ENCODE measurements at regions not wholly inside any gene's neighbourhood (a gene's known extent, or its start where the extent isn't known, plus 50 kb on each side); places are given as distances from the start of the nearest gene placed in this dataset.

DNA sequence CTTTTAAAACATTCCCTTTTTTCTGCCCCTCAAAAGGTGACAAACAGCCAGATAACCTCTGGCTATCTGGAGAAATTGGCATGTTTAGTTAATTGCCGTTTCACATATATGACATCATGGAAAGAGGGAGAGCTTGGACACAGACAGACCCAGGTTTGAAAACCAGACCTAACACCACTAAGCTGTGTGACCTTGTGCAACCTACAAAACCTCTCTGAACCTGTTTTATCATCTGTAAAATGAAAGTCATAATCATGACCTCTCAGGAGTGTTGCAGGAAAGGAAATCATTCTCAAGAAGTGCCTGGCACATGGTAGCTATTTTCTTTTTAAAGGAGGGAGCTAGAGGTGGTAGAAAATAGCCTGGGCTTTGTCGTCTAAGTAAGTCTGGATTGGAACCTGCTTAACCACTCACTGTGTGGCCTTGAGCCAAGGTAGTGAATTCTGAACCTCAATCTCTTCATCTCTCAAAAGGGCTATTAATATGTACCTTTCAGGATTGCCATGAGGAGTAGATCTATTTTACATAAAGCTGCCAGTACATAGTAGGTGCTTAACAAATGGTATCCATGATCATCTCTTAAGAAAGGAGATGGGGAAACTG, 363.5 kb downstream of the BCOR start:
- no peaks in the 10 kb centered on the region for H3K79me2 ChIP-seq (ENCODE audit: control insufficient read depth, insufficient read depth, low read length)
- no peak overlapping the region for H2AFZ ChIP-seq (ENCODE audit: low read depth, low read length)
- H3K27ac ChIP-seq (ENCODE audit: extremely low read depth, low read depth, low read length), result no peak overlapping the region
- H3K9me3 ChIP-seq (replicated peaks; ENCODE audit: control insufficient read depth, insufficient read depth, low read depth, low read length), result no peaks in the 10 kb centered on the region
- no TSS peak for BruUV-seq (replicated peaks)
- intact Hi-C loops (cut with micrococcal nuclease) (loop anchor here (10.0 kb wide), 3 partner anchors 79 to 371 kb away; no protein-coding TSS in a partner anchor), in situ Hi-C loops (cut with MboI) (no loop called here)
- DNase-seq (ENCODE audit: extremely low read depth in 1 of 4, low spot score in 3 of 4), result no peak
- FAIRE-seq, result no peak
- TF ChIP-seq, protein P1, sequence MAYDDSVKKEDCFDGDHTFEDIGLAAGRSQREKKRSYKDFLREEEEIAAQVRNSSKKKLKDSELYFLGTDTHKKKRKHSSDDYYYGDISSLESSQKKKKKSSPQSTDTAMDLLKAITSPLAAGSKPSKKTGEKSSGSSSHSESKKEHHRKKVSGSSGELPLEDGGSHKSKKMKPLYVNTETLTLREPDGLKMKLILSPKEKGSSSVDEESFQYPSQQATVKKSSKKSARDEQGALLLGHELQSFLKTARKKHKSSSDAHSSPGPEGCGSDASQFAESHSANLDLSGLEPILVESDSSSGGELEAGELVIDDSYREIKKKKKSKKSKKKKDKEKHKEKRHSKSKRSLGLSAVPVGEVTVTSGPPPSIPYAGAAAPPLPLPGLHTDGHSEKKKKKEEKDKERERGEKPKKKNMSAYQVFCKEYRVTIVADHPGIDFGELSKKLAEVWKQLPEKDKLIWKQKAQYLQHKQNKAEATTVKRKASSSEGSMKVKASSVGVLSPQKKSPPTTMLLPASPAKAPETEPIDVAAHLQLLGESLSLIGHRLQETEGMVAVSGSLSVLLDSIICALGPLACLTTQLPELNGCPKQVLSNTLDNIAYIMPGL (CRISPR knock-in tag; IDR thresholded peaks at IDR 0.05), result no peak
- TF ChIP-seq, protein P2, sequence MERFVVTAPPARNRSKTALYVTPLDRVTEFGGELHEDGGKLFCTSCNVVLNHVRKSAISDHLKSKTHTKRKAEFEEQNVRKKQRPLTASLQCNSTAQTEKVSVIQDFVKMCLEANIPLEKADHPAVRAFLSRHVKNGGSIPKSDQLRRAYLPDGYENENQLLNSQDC (CRISPR knock-in tag; IDR thresholded peaks at IDR 0.05), result no peak
- TF ChIP-seq ZFP36 (IDR thresholded peaks at IDR 0.05; ENCODE audit: low read depth, low read length, partially characterized antibody) (peak; percentile 57), ZKSCAN1 (IDR thresholded peaks at IDR 0.05; ENCODE audit: low read depth, low read length) (no peak), PPARD (CRISPR knock-in tag; IDR thresholded peaks at IDR 0.05) (no peak), EWSR1 (IDR thresholded peaks at IDR 0.05; ENCODE audit: borderline replicate concordance, low read depth, partially characterized antibody) (no peak), RBM25 (IDR thresholded peaks at IDR 0.05; ENCODE audit: low read depth, low read length, severe bottlenecking) (peak; percentile 84), PHF20 (IDR thresholded peaks at IDR 0.05; ENCODE audit: partially characterized antibody) (no peak)
- H3K36me3 ChIP-seq (ENCODE audit: control insufficient read depth, insufficient read depth, low read length), result no peaks in the 10 kb centered on the region
- no peak overlapping the region for H3K4me2 ChIP-seq (ENCODE audit: insufficient read depth, low read length)
- 15% methylated on average over 2 of the region's 2 CpGs for WGBS (ENCODE audit: insufficient coverage, low coverage, missing lambda C conversion rate)
- no peak for ATAC-seq
- no peaks in the 10 kb centered on the region for H3K9me1 ChIP-seq (ENCODE audit: control insufficient read depth, insufficient read depth, low read length)
- H4K20me1 ChIP-seq (replicated peaks; ENCODE audit: control insufficient read depth, insufficient read depth, low read length), result no peaks in the 10 kb centered on the region
- peaks cover 8 to 9% of the 10 kb centered on the region in 2 experiments; a peak in 4 of 5 replicates for H3K4me1 ChIP-seq (replicated peaks in 1 of 2; ENCODE audit: control insufficient read depth in 2 of 2, insufficient read depth in 2 of 2, low read length in 2 of 2)
- no peaks in the 10 kb centered on the region for H3K27me3 ChIP-seq (ENCODE audit: control insufficient read depth in 2 of 2, insufficient read depth in 2 of 2, low read length in 2 of 2)
- ChIA-PET POLR2A (no interaction called here), CTCF (ENCODE audit: low intra/inter-chr PET ratio) (no interaction called here)
- no peak overlapping the region for H3K4me3 ChIP-seq
- H3K9ac ChIP-seq (ENCODE audit: insufficient read depth in 1 of 2, low read depth in 2 of 2, low read length in 2 of 2), result no peak overlapping the region
